ENCODE measurements at regions not wholly inside any gene's neighbourhood (a gene's known extent, or its start where the extent isn't known, plus 50 kb on each side); places are given as distances from the start of the nearest gene placed in this dataset.
"Not testable (repeated sequence)": the region's sequence is repeated elsewhere in the genome, so short reads cannot be mapped to it uniquely, and the experiment has no call there.

DNA sequence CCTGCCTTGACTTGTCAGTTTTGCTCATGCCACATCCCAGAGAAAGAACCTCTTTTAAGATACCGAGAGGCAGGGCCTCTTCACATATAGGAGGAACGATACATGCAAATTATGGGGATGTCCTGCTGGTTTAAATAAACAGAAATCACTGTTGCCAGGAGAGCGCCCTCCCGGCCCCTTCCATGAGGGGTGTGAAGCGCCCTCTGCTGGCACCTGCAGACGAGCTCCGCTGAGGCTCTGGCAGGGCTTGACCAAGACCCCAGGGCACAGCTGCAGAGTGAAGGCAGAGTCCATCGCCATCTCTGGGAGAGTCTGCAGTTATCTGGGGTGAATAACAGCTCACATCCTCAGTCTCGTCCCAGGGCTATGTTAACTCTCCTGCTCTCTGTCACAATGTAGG is 468.8 kb downstream of the RPIA start:
- not testable (repeated sequence) for DNase-seq

GRCh38 chr2:89161626-89162025 is 470.2 kb downstream of the RPIA start:
- DNase-seq = not testable (repeated sequence)

- DNase-seq = not testable (repeated sequence)
Measured at GRCh38 chr2:89170506-89171173, 479.2 kb downstream of the RPIA start.

- not testable (repeated sequence) for DNase-seq
Measured at GRCh38 chr2:89171174-89171519, 479.7 kb downstream of the RPIA start.

DNA sequence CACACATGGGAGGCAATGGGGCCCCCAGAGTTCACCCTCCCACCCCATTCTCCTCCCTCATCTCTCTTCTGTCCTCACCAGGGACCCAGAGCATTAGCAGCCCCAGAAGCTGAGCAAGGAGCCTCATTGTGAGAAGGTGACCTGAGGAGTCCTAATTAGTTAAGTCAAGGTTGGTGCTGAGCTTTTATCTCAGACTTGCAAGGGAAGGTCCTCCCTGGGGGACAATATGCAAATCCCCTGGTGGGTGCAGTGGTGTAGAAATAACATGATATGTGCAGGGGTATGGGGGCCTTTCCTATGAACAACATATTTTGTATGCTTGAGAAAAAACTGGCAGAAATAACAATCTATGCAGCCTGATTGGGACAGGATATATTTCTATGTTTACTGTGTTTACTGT is 485.5 kb downstream of the RPIA start:
- DNase-seq = not testable (repeated sequence)

DNA sequence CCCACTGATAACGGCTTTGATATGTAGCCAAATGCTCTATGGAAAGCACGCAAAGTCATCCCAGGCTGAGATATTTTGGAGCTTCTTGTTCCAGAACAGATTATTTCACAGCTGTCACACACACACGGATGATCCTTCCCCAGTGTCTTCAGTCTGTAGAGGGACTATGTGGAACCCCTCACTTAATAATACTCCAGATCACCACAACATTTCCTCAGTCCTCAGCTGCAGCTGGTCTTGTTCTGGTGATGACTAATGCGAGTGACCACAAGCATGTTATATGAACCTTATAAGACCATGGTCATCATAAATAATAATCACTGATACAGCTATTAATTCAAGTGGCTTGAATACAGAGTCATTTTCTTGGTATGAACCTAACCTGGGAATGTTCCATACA is 490.7 kb downstream of the RPIA start:
- DNase-seq = not testable (repeated sequence)

GRCh38 chr2:89184746-89185145 is 493.3 kb downstream of the RPIA start:
- not testable (repeated sequence) for DNase-seq

GRCh38 chr2:89195636-89196251 is 504.3 kb downstream of the RPIA start:
- DNase-seq = not testable (repeated sequence)

DNA sequence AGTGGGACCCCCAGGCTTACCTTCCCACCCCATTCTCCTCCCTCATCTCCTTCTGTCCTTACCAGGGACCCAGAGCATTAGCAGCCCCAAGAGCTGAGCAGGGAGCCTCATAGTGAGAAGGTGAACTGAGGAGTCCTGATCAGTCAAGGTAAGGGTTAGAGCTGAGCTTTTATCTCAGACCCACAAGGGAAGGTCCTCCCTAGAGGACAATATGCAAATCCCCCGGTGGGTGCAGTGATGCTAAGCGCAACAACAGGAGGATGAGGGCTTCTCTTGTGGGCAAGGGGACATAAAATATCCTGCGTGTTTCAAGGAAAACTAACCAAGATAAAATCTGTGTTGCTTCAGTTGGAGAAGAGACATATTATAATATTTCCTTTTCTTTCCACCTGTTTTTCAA is 505.2 kb downstream of the RPIA start:
- DNase-seq = not testable (repeated sequence)

- not testable (repeated sequence) for DNase-seq
Measured at GRCh38 chr2:89198026-89198425, 506.6 kb downstream of the RPIA start.

DNA sequence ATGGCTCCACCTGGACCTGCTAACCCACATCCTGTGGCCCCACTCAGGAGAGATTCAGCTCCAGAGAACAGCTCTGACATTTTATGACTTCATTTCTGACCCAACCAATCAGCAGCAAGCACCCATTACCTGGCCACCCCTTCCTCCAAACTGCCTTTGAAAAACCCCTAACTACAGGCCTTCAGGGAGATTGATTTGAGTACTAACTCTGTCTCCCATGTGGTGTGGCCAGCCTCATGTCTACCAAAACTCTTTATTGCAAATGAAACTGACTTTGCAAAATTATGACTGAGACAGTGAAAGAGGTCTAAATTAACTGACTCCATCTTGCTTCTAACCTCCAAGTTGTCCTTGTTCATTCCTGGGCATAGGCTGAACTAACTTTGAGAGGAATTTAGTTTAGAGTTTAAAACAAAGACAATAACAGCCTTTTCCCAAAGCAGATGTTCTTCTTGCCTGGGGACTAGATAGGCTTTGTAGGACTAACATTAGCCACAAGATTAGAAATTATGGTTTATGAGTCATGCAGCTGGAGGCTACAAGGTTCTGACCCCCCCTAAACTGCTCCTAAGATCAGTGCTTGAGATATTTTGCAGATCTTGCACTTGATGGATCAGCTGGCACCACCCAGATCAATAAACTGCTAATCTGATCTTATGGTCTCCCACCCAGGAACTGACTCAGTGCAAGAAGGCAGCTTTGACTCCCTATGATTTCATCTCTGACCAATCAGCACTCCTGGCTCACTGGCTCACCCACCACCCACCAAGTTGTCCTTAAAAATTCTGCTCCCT is 508.2 kb downstream of the RPIA start:
- DNase-seq = not testable (repeated sequence)

- peak in 1 of 2 experiments; percentile 17 for DNase-seq
Measured at GRCh38 chr2:89200247-89200527, 508.7 kb downstream of the RPIA start.

GRCh38 chr2:89202518-89202917 is 511.0 kb downstream of the RPIA start:
- not testable (repeated sequence) for DNase-seq

DNA sequence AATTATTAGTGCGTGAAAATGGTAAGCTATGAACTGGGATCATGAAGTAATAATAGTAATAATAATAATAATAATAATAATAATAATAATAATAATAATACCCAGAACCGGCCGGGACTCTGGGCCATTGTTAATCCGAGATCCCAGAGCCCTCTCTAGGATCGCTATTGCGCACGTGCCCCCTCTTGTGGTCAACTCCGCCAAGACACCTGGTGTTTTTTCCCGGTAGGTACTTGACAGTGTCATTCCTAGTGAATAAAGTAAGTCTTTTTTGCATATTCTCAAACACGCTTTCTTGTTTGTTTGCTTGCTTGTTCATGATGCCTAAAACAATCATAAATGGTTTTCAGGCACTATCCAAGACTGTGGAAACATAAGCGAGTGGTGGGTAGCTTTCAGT is 513.7 kb downstream of the RPIA start:
- peak; percentile 60 to 64 for DNase-seq

- DNase-seq = not testable (repeated sequence)
Measured at GRCh38 chr2:89208144-89208932, 516.9 kb downstream of the RPIA start.

DNA sequence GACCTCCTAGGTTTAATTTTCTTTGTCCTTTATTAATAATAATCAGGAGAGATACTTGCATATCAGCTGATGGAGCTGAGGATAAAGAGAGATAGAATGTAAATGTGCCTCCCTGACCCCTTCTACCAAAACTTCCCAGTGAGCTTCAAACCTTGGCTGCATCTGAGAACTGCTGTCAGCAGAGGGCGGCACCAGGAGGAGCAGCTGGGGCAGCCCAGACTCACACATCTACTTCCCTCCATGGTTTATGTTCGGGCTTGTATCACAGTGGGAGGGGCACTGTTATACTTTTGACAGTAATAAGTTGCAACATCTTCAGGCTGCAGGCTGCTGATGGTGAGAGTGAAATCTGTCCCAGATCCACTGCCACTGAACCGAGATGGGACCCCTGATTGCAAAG is 521.7 kb downstream of the RPIA start:
- not testable (repeated sequence) for DNase-seq

DNA sequence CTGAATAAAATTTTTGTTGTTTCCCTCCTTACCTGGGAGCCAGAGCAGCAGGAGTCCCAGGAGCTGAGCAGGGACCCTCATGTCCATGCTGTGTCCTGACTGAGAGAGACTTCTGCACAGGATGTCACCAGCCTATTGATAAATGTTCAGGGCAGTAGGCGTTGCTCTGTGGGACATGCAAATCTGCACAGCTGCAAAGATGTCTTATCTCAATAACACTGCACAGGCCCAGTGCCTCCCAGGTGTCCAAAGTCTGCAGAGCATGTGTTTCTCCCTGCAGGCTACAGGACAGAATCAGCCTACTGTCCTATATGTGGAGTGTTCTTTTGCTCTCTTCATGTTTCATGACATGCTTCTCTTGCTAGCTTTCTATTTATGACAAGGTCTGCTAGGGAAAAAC is 522.3 kb downstream of the RPIA start:
- DNase-seq = not testable (repeated sequence)

- not testable (repeated sequence) for DNase-seq
Measured at GRCh38 chr2:89221474-89221873, 530.0 kb downstream of the RPIA start.

DNA sequence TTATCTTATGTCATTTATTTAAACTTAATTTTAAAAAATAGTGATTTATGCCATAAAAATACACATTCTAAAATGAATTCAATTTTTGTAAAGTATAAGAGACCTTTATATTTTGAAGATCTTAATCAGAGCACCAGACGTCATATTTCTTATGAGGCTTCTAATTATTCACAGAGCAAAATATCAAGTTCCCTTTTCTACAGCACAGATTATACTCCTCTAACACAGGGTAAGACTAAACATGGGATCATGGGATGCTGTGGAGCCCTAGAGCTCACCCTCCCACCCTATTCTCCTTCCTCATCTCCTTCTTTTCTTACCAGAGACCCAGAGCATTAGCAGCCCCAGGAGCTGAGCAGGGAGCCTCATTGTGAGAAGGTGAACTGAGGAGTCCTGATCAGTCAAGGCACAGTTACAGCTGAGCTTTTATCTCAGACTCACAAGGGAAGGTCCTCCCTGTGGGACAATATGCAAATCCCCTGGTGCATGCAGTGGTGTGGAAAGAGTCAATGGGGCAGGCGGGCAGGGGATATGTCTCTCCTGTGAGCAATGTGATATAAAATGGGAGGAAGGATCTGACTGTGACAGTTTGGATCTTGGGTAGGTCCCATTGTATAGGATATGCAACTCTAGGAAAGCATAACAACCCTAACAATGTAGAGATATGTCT is 530.7 kb downstream of the RPIA start:
- not testable (repeated sequence) for DNase-seq

DNA sequence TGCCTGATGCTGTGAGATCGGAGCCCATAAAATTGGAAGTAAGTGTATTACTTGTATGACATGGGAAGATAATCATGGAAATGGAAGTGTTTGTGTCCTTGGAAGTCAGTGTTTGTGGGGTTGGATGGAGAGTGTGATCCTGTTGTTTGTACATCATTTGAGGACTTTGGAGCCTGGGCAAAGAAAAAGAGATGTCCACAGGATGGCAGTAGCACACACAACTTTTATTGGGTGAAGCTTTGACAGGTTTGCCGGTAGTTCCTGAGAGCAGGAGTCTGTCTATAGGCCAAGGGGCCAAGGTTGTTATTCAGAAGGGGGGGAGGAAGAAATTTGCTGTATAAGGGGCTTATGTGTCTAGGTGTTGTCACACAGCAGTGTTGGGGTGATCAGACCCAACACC is 533.3 kb downstream of the RPIA start:
- DNase-seq = not testable (repeated sequence)

- DNase-seq = not testable (repeated sequence)
Measured at GRCh38 chr2:89229979-89230378, 538.5 kb downstream of the RPIA start.

DNA sequence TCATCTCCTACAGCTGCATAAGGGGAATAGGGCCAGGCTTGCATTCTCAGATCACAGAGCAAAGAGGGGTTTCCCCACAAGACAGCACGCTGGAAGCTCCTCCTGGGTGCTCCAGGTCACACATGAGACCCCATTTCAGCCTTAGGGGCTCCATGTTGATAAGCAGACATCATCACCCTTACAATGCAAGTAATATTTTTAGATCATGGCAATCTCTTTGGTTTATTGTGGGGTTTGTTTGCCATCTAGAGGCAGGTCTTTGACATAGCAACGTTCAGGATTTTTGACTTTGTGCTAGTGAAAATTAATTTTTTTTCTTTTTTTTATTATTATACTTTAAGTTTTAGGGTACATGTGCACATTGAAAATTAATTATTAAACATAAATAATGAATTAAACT is 539.8 kb downstream of the RPIA start:
- DNase-seq = not testable (repeated sequence)

- not testable (repeated sequence) for DNase-seq
Measured at GRCh38 chr2:89233931-89234330, 542.5 kb downstream of the RPIA start.
